ENCODE measurements at regions not wholly inside any gene's neighbourhood (a gene's known extent, or its start where the extent isn't known, plus 50 kb on each side); places are given as distances from the start of the nearest gene placed in this dataset.
A peak's percentile ranks its signal among the peaks of the same experiment; 100 is the strongest.
"Not testable (repeated sequence)": the region's sequence is repeated elsewhere in the genome, so short reads cannot be mapped to it uniquely, and the experiment has no call there.

- intact Hi-C loops (cut with DNase I, micrococcal nuclease): no loop called here
- H3K4me3 Mint-ChIP-seq: no peak overlapping the region
- no peak overlapping the region for H3K27ac Mint-ChIP-seq
Measured at GRCh38 chr13:48876289-48876688, 99.4 kb upstream of the FNDC3A start.

GRCh38 chr13:48879432-48879831, 96.3 kb upstream of the FNDC3A start:
- H3K27me3 ChIP-seq (ENCODE audit: control insufficient read depth in 1 of 2, insufficient read depth in 2 of 2, low read length in 2 of 2): peaks cover 0 to 8% of the 10 kb centered on the region in 2 experiments
- H3K4me3 ChIP-seq (ENCODE audit: low read length): no peak overlapping the region
- H3K27ac ChIP-seq (ENCODE audit: low read depth in 1 of 2, low read length in 2 of 2): no peak overlapping the region
- Mint-ChIP-seq H3K27me3 (no peaks in the 10 kb centered on the region), H3K4me3 (no peak overlapping the region), H3K36me3 (ENCODE audit: low read depth) (no peaks in the 10 kb centered on the region), H3K27ac (no peak overlapping the region), H3K9me3 (no peaks in the 10 kb centered on the region), H3K4me1 (ENCODE audit: low read depth) (peaks cover 14% of the 10 kb centered on the region)
- ChIA-PET CTCF (interaction anchor here (0.7 kb wide), 1 partner anchor 11 kb away, joined by 4 read pairs; no protein-coding TSS in a partner anchor), POLR2A (no interaction called here)
- ATAC-seq (ENCODE audit: poor library complexity) (no peak), DNase-seq (no peak)
- H3K4me1 ChIP-seq (ENCODE audit: insufficient read depth, low read length): no peaks in the 10 kb centered on the region
- intact Hi-C loops (cut with DNase I, micrococcal nuclease): no loop called here
- no peaks in the 10 kb centered on the region for H3K9me3 ChIP-seq (ENCODE audit: control insufficient read depth in 1 of 2, insufficient read depth in 1 of 2, low read length in 2 of 2)
- no peaks in the 10 kb centered on the region for H3K36me3 ChIP-seq (ENCODE audit: insufficient read depth, low read length)
- TF ChIP-seq CTCF (IDR thresholded peaks at IDR 0.05): no peak

More at GRCh38 chr13:48876289-48876688, 99.4 kb upstream of the FNDC3A start:
- DNase-seq: no peak
- Histone ChIP-seq H3K27ac (ENCODE audit: low read depth in 1 of 2, low read length in 2 of 2) (no peak overlapping the region), H3K9me3 (ENCODE audit: control insufficient read depth in 1 of 2, insufficient read depth in 1 of 2, low read length in 2 of 2) (no peaks in the 10 kb centered on the region), H3K36me3 (ENCODE audit: insufficient read depth, low read length) (no peaks in the 10 kb centered on the region), H3K4me1 (ENCODE audit: insufficient read depth, low read length) (no peaks in the 10 kb centered on the region), H3K4me3 (ENCODE audit: low read length) (no peak overlapping the region), H3K27me3 (ENCODE audit: control insufficient read depth in 1 of 2, insufficient read depth in 2 of 2, low read length in 2 of 2) (peaks cover 0 to 8% of the 10 kb centered on the region in 2 experiments)
- CTCF ChIA-PET: interaction anchor here (2.1 kb wide), 1 partner anchor 16 kb away, joined by 4 read pairs; no protein-coding TSS in a partner anchor
- Mint-ChIP-seq H3K9me3 (no peaks in the 10 kb centered on the region), H3K27me3 (no peaks in the 10 kb centered on the region), H3K4me1 (ENCODE audit: low read depth) (peaks cover 7% of the 10 kb centered on the region), H3K36me3 (ENCODE audit: low read depth) (no peaks in the 10 kb centered on the region)
- ATAC-seq (ENCODE audit: poor library complexity): no peak
- no peak for TF ChIP-seq CTCF (IDR thresholded peaks at IDR 0.05)
- POLR2A ChIA-PET: no interaction called here

- Histone ChIP-seq H3K27me3 (ENCODE audit: control insufficient read depth in 1 of 2, insufficient read depth in 2 of 2, low read length in 2 of 2) (peaks cover 0 to 8% of the 10 kb centered on the region in 2 experiments), H3K4me1 (ENCODE audit: insufficient read depth, low read length) (no peaks in the 10 kb centered on the region), H3K4me3 (ENCODE audit: low read length) (no peak overlapping the region), H3K9me3 (ENCODE audit: control insufficient read depth in 1 of 2, insufficient read depth in 1 of 2, low read length in 2 of 2) (no peaks in the 10 kb centered on the region), H3K36me3 (ENCODE audit: insufficient read depth, low read length) (no peaks in the 10 kb centered on the region), H3K27ac (ENCODE audit: low read depth in 1 of 2, low read length in 2 of 2) (no peak overlapping the region)
- H3K4me3 Mint-ChIP-seq: no peak overlapping the region
- no peak for DNase-seq
- intact Hi-C loops (cut with DNase I, micrococcal nuclease): no loop called here
- H3K4me1 Mint-ChIP-seq (ENCODE audit: low read depth): peaks cover 18% of the 10 kb centered on the region
- ATAC-seq (ENCODE audit: poor library complexity): no peak
- ChIA-PET CTCF (no interaction called here), POLR2A (no interaction called here)
- no peak overlapping the region for H3K27ac Mint-ChIP-seq
- H3K27me3 Mint-ChIP-seq: no peaks in the 10 kb centered on the region
- H3K36me3 Mint-ChIP-seq (ENCODE audit: low read depth): no peaks in the 10 kb centered on the region
- TF ChIP-seq CTCF (IDR thresholded peaks at IDR 0.05): no peak
- no peaks in the 10 kb centered on the region for H3K9me3 Mint-ChIP-seq
Measured at GRCh38 chr13:48879854-48880253, 95.9 kb upstream of the FNDC3A start.

GRCh38 chr13:48883786-48884185, 91.9 kb upstream of the FNDC3A start:
- H3K9me3 Mint-ChIP-seq; CTCF ChIA-PET; POLR2A ChIA-PET; H3K4me1 ChIP-seq (ENCODE audit: insufficient read depth, low read length); H3K36me3 Mint-ChIP-seq (ENCODE audit: low read depth); H3K9me3 ChIP-seq (ENCODE audit: control insufficient read depth in 1 of 2, insufficient read depth in 1 of 2, low read length in 2 of 2); H3K4me3 ChIP-seq (ENCODE audit: low read length); H3K27me3 ChIP-seq (ENCODE audit: control insufficient read depth in 1 of 2, insufficient read depth in 2 of 2, low read length in 2 of 2); H3K36me3 ChIP-seq (ENCODE audit: insufficient read depth, low read length); H3K27ac ChIP-seq (ENCODE audit: low read depth in 1 of 2, low read length in 2 of 2); H3K4me3 Mint-ChIP-seq; DNase-seq; ATAC-seq (ENCODE audit: poor library complexity); intact Hi-C loops (cut with DNase I, micrococcal nuclease); H3K27me3 Mint-ChIP-seq: not testable (repeated sequence)
- Mint-ChIP-seq H3K4me1 (ENCODE audit: low read depth) (peaks cover 28% of the 10 kb centered on the region), H3K27ac (peak overlapping the region; percentile 64)

Measured in CD4-positive, alpha-beta T cell (primary cell).